Fibroblast of the aortic adventitia (primary cell): ENCODE measurements at regions not wholly inside any gene's neighbourhood (a gene's known extent, or its start where the extent isn't known, plus 50 kb on each side); places are given as distances from the start of the nearest gene placed in this dataset.

Experiments used
- DNase-seq: peaks from one replicate; pipeline ENCODE4 v3.0.0-alpha.2; 2010; ENCODE audit warnings: low read depth
- H3K4me3 ChIP-seq: 2 replicates; pipeline ENCODE4 v1.5.1; 2011; ENCODE audit warnings: low read depth, mild to moderate bottlenecking, control low read depth, low read length, moderate library complexity
- CTCF ChIP-seq: IDR thresholded peaks from 2 replicates; pipeline ENCODE4 v1.5.1; 2011; ENCODE audit warnings: mild to moderate bottlenecking, low read length, control low read depth, inconsistent platforms; ENCODE audit not compliant: insufficient read depth

GRCh38 chr3:154538566-154539360 is 108.8 kb upstream of the GPR149 start:
- H3K4me3 ChIP-seq, result no peak overlapping the region
- peak; percentile 9 for DNase-seq
- TF ChIP-seq CTCF, result no peak

- DNase-seq, result no peak
- H3K4me3 ChIP-seq, result no peak overlapping the region
- TF ChIP-seq CTCF, result no peak
Observed at GRCh38 chr3:154536751-154537150, 106.8 kb upstream of the GPR149 start.

- no peak for DNase-seq
- no peak overlapping the region for H3K4me3 ChIP-seq
- no peak for TF ChIP-seq CTCF
Observed at GRCh38 chr3:154522036-154522602, 92.1 kb upstream of the GPR149 start.

- no peak for DNase-seq
- no peak for TF ChIP-seq CTCF
- no peak overlapping the region for H3K4me3 ChIP-seq
Observed at GRCh38 chr3:154517404-154517803, 87.4 kb upstream of the GPR149 start.

- TF ChIP-seq CTCF, result no peak
- no peak overlapping the region for H3K4me3 ChIP-seq
- DNase-seq, result no peak
Observed at GRCh38 chr3:154515921-154516320, 85.9 kb upstream of the GPR149 start.

- no peak for DNase-seq
- no peak for TF ChIP-seq CTCF
- H3K4me3 ChIP-seq, result no peak overlapping the region
Observed at GRCh38 chr3:154510780-154511179, 80.8 kb upstream of the GPR149 start.
